ENCODE measurements at regions not wholly inside any gene's neighbourhood (a gene's known extent, or its start where the extent isn't known, plus 50 kb on each side); places are given as distances from the start of the nearest gene placed in this dataset.

DNA sequence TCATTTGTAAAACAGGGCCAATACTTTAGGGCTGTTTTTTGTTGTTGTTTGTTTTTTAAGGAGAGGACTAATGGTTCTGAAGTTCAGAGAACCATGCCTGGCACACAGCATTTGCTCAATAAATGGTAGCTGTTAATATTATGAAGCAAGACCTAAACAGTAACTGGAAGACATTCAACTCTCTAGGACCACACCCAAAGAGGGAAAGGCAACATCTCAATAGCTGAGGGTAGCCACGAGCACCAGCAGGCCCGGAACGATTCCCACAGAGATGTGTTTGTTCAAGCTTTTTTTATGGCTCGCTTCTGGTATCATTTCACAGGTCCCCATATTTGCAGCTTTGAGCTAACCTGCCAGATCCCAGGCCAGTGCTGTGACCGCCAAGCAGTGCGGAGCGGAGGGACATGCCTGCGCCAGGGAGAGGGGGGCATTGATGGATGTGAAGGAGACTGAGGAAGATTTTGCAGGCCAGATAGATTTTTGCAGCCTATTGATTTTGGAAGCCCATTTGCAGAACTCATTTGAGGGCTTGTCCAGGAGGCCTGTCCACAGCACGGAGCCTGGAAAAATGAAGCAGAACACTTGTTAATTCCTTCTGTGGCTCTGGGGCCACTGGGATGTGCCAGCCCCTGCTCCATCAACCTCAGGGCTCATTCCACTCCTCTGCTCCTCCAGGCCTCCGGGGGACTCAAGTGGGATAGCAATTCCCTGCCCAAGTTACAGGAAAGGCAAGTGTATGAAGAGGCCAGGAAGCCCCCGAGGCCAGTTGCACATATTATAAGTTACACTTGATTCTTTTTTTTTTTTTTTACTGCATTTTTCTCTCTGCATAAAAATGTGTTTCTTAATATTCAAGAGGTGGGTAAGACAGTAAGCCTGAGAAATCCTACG is 57.3 kb upstream of the FGFR2 start:
- TF ChIP-seq, protein P1, sequence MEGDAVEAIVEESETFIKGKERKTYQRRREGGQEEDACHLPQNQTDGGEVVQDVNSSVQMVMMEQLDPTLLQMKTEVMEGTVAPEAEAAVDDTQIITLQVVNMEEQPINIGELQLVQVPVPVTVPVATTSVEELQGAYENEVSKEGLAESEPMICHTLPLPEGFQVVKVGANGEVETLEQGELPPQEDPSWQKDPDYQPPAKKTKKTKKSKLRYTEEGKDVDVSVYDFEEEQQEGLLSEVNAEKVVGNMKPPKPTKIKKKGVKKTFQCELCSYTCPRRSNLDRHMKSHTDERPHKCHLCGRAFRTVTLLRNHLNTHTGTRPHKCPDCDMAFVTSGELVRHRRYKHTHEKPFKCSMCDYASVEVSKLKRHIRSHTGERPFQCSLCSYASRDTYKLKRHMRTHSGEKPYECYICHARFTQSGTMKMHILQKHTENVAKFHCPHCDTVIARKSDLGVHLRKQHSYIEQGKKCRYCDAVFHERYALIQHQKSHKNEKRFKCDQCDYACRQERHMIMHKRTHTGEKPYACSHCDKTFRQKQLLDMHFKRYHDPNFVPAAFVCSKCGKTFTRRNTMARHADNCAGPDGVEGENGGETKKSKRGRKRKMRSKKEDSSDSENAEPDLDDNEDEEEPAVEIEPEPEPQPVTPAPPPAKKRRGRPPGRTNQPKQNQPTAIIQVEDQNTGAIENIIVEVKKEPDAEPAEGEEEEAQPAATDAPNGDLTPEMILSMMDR (IDR thresholded peaks at IDR 0.05), result no peak
- TF ChIP-seq POLR2AphosphoS5 (IDR thresholded peaks at IDR 0.05; ENCODE audit: low read depth, low read length), result no peak
- TF ChIP-seq, protein P2, sequence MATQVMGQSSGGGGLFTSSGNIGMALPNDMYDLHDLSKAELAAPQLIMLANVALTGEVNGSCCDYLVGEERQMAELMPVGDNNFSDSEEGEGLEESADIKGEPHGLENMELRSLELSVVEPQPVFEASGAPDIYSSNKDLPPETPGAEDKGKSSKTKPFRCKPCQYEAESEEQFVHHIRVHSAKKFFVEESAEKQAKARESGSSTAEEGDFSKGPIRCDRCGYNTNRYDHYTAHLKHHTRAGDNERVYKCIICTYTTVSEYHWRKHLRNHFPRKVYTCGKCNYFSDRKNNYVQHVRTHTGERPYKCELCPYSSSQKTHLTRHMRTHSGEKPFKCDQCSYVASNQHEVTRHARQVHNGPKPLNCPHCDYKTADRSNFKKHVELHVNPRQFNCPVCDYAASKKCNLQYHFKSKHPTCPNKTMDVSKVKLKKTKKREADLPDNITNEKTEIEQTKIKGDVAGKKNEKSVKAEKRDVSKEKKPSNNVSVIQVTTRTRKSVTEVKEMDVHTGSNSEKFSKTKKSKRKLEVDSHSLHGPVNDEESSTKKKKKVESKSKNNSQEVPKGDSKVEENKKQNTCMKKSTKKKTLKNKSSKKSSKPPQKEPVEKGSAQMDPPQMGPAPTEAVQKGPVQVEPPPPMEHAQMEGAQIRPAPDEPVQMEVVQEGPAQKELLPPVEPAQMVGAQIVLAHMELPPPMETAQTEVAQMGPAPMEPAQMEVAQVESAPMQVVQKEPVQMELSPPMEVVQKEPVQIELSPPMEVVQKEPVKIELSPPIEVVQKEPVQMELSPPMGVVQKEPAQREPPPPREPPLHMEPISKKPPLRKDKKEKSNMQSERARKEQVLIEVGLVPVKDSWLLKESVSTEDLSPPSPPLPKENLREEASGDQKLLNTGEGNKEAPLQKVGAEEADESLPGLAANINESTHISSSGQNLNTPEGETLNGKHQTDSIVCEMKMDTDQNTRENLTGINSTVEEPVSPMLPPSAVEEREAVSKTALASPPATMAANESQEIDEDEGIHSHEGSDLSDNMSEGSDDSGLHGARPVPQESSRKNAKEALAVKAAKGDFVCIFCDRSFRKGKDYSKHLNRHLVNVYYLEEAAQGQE (IDR thresholded peaks at IDR 0.05; ENCODE audit: insufficient read depth in 1 of 2, low read depth in 2 of 2, low read length in 1 of 2), result no peak

All from Panc1 (cell line).